Stomach (tissue), 4 donors: ENCODE measurements at regions not wholly inside any gene's neighbourhood (a gene's known extent, or its start where the extent isn't known, plus 50 kb on each side); places are given as distances from the start of the nearest gene placed in this dataset.

Experiments
- CTCF ChIP-seq, 7 experiments: fragments of 450-650 bp in 4 of 7; fragments of 200-600 bp in 3 of 7; sonication (generic) in 3 of 7; IDR thresholded peaks; one replicate each; pipeline ENCODE4 v1.5.1; 2016 to 2019; ENCODE audit warnings: antibody characterized with exemption in 7 of 7, control low read depth in 2 of 7, mild to moderate bottlenecking in 1 of 7
- EP300 ChIP-seq: sonication (generic); formaldehyde crosslinking; IDR thresholded peaks from one replicate; pipeline ENCODE4 v1.6.1; 2017; ENCODE audit warnings: antibody characterized with exemption
- POLR2A ChIP-seq, 4 donors: fragments of 450-650 bp; IDR thresholded peaks; one replicate each; pipeline ENCODE4 v1.6.1; 2016; ENCODE audit warnings: antibody characterized with exemption in 4 of 4, control low read depth in 2 of 4, mild to moderate bottlenecking in 1 of 4, moderate library complexity in 1 of 4
- POLR2AphosphoS5 ChIP-seq, 3 donors: sonication (generic); formaldehyde crosslinking; IDR thresholded peaks; one replicate each; pipeline ENCODE4 v1.6.1; 2016; ENCODE audit warnings: antibody characterized with exemption in 3 of 3

- TF ChIP-seq CTCF (IDR thresholded peaks at IDR 0.05) (no peak), EP300 (no peak), POLR2A (IDR thresholded peaks at IDR 0.05) (no peak), POLR2AphosphoS5 (IDR thresholded peaks at IDR 0.05) (no peak)
These were observed 161.4 kb downstream of the AASDHPPT start for GRCh38 chr11:106238704-106239360.
